OCI-LY1 (cell line): ENCODE measurements at regions not wholly inside any gene's neighbourhood (a gene's known extent, or its start where the extent isn't known, plus 50 kb on each side); places are given as distances from the start of the nearest gene placed in this dataset.

Experiments used
- EZH2 ChIP-seq: fragments of 200-600 bp; sonication (generic), shearing (Covaris generic); IDR thresholded peaks from 2 replicates; pipeline ENCODE4 v1.8.0; 2017; ENCODE audit warnings: borderline replicate concordance, mixed run types, mild to moderate bottlenecking, antibody characterized with exemption, low read length, moderate library complexity, mixed read lengths
- TF ChIP-seq, protein P1 (sequence below): fragments of 200-600 bp; sonication (generic), shearing (Covaris generic); IDR thresholded peaks from 2 replicates; pipeline ENCODE4 v1.5.1; 2017; ENCODE audit warnings: mild to moderate bottlenecking, antibody characterized with exemption, low read length, moderate library complexity, mixed read lengths

DNA sequence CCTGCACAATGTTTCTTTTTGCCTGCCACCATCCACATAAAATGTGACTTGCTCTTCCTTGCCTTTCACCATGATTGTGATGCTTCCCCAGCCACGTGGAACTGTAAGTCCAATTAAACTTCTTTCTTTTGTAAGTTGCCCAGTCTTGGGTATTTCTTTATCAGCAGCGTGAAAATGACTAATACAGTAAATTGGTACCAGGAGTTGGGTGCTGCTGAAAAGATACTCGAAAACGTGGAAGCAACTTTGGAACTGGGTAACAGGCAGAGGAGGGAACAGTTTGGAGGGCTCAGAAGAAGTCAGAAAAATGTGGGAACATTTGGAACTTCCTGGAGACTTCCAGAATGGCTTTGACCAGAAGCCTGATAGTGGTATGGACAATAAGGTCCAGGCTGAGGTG lies 425.3 kb downstream of the GPATCH2 start:
- TF ChIP-seq, protein P1, sequence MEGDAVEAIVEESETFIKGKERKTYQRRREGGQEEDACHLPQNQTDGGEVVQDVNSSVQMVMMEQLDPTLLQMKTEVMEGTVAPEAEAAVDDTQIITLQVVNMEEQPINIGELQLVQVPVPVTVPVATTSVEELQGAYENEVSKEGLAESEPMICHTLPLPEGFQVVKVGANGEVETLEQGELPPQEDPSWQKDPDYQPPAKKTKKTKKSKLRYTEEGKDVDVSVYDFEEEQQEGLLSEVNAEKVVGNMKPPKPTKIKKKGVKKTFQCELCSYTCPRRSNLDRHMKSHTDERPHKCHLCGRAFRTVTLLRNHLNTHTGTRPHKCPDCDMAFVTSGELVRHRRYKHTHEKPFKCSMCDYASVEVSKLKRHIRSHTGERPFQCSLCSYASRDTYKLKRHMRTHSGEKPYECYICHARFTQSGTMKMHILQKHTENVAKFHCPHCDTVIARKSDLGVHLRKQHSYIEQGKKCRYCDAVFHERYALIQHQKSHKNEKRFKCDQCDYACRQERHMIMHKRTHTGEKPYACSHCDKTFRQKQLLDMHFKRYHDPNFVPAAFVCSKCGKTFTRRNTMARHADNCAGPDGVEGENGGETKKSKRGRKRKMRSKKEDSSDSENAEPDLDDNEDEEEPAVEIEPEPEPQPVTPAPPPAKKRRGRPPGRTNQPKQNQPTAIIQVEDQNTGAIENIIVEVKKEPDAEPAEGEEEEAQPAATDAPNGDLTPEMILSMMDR, result no peak
- no peak for TF ChIP-seq EZH2
